ENCODE measurements at regions not wholly inside any gene's neighbourhood (a gene's known extent, or its start where the extent isn't known, plus 50 kb on each side); places are given as distances from the start of the nearest gene placed in this dataset.

DNA sequence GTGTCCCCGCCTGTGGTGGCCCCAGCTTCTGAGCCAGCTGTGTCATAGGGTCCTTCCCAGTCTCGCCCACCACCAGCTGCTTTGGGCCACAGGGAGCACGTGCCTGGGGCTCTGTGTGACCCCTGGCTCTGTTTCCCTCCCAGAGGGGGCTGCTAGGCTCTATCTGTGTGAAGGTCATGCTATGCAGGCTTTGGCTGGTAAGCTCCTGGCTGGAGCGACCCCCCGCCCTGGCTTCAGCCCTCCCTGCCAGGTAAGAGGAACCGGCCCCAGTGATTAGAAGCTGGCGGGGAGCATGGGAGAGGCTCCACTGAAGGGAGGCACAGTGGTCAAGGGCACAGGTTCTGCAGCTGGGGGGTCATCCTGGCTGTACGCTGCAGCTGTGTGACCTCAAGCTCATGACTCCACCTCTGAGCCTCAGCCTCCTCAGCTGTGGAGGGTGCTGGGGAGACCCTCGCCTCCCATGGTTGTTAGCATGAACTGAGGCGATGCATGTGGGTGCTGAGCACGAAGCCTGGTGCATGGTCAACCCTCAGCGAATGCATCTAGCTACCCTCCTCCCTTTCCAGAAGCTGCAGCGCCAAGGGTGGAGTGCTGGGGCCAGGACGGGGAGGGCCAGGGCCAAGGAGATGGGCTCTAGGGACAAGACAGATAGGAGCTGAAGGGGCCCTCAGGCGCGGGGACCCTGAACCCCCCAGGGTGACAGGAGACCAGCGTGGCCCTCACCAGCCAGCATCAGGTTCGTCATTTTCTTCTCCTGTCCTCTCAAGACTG is 163.8 kb upstream of the MVB12B start:
- DNase-seq (ENCODE audit: low read depth) = no peak
- no peak overlapping the region for H3K4me3 ChIP-seq (ENCODE audit: low read depth, low read length)
- POLR2A ChIA-PET = no interaction called here
- H3K36me3 ChIP-seq (ENCODE audit: control insufficient read depth, insufficient read depth, low read length) = no peaks in the 10 kb centered on the region
- CTCF ChIA-PET = no interaction called here
- TF ChIP-seq, protein P1, sequence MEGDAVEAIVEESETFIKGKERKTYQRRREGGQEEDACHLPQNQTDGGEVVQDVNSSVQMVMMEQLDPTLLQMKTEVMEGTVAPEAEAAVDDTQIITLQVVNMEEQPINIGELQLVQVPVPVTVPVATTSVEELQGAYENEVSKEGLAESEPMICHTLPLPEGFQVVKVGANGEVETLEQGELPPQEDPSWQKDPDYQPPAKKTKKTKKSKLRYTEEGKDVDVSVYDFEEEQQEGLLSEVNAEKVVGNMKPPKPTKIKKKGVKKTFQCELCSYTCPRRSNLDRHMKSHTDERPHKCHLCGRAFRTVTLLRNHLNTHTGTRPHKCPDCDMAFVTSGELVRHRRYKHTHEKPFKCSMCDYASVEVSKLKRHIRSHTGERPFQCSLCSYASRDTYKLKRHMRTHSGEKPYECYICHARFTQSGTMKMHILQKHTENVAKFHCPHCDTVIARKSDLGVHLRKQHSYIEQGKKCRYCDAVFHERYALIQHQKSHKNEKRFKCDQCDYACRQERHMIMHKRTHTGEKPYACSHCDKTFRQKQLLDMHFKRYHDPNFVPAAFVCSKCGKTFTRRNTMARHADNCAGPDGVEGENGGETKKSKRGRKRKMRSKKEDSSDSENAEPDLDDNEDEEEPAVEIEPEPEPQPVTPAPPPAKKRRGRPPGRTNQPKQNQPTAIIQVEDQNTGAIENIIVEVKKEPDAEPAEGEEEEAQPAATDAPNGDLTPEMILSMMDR (IDR thresholded peaks at IDR 0.05; ENCODE audit: insufficient read depth, low read depth, low read length) = no peak
- peaks cover 4% of the 10 kb centered on the region for H3K27me3 ChIP-seq (ENCODE audit: control insufficient read depth, insufficient read depth, low read length)

DNA sequence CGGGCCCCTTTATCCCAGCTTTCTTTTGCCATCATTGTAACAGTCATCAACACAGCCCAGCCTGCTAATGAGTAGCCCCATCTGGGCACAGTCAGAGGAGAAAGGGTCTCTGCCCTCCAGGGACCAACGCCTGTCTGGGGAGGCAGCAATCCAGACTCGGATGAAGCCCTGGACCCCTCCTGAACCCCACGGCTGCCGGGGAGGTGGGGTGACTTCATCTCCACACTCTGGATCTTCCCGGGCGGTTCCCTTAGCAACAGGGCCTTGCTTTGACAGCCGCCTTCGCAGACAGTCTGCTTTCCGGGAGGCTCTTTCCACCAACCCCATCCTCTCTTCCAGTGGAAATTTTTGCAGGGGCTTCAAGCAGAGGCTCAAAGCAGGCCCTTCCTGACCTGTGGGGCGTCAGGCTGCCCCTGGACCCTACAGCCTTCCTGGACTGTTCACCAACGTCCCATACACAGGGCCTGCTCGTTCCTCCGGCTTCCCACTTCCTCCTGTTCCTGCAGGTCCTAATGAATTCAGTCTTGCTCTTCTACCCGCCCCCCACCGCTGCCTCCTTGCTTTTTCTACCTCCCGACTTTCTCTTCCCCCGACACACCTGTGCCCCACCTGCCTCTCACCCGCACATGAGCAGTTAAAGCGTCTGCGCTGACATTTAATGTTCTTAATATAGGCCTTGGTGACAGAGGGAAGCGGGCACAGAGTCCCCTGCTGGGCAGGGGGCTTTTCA is 161.7 kb upstream of the MVB12B start:
- H3K27me3 ChIP-seq (ENCODE audit: control insufficient read depth, insufficient read depth, low read length) = peaks cover 2% of the 10 kb centered on the region
- H3K36me3 ChIP-seq (ENCODE audit: control insufficient read depth, insufficient read depth, low read length) = no peaks in the 10 kb centered on the region
- ChIA-PET CTCF (interaction anchor here (0.5 kb wide), 1 partner anchor 70 kb away, joined by 3 read pairs; no protein-coding TSS in a partner anchor), POLR2A (no interaction called here)
- no peak for DNase-seq (ENCODE audit: low read depth)
- H3K4me3 ChIP-seq (ENCODE audit: low read depth, low read length) = no peak overlapping the region
- TF ChIP-seq, protein P1 (IDR thresholded peaks at IDR 0.05; ENCODE audit: insufficient read depth, low read depth, low read length) = no peak

DNA sequence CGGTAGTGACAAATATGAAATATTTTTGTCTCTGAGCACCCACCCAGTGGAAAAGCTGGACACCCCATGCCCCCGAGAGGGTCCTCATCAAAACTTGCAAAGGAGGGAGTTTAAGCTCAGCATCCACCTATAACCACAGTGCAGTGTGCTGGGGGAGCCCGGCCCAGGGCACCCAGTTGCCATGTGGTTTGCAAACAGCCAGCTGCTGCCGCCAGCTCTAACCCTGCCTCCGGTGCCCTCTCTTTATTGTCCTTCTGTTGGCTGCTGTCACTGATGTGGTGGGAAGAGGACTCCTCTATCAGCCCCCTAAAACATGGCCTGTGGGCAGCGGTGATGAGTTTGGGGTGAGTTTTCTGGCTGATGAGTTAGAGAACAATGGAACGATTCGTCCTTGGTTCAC is 160.9 kb upstream of the MVB12B start:
- POLR2A ChIA-PET = no interaction called here
- H3K36me3 ChIP-seq (ENCODE audit: control insufficient read depth, insufficient read depth, low read length) = no peaks in the 10 kb centered on the region
- CTCF ChIA-PET = interaction anchor here (0.5 kb wide), 1 partner anchor 71 kb away, joined by 3 read pairs; no protein-coding TSS in a partner anchor
- TF ChIP-seq, protein P1 (IDR thresholded peaks at IDR 0.05; ENCODE audit: insufficient read depth, low read depth, low read length) = no peak
- H3K4me3 ChIP-seq (ENCODE audit: low read depth, low read length) = no peak overlapping the region
- H3K27me3 ChIP-seq (ENCODE audit: control insufficient read depth, insufficient read depth, low read length) = peaks cover 2% of the 10 kb centered on the region
- DNase-seq (ENCODE audit: low read depth) = no peak

- POLR2A ChIA-PET = no interaction called here
- CTCF ChIA-PET = no interaction called here
These were observed 160.3 kb upstream of the MVB12B start for GRCh38 chr9:126166291-126166690.

DNA sequence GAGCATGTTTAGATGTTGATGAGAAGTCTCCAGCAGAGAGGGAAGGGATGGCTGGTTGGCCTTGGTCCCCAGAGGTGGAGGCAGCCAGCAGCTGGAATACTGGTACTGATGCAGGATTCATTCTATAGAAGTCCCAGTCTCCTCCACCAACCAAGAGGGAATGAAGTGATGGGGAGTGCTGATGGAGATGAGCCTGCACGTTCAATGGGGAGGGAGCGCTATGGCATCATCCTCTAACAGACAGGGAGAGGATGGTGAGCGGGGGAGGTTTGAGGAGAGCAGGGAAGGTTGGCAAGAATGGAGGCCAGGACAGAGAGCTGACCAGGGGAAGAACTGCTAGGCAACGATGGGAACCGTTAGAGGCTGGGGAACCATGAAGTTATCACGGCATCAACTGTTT is 159.8 kb upstream of the MVB12B start:
- no peak for DNase-seq (ENCODE audit: low read depth)
- Histone ChIP-seq H3K27me3 (ENCODE audit: control insufficient read depth, insufficient read depth, low read length) (peaks cover 2% of the 10 kb centered on the region), H3K4me3 (ENCODE audit: low read depth, low read length) (no peak overlapping the region), H3K36me3 (ENCODE audit: control insufficient read depth, insufficient read depth, low read length) (no peaks in the 10 kb centered on the region)
- TF ChIP-seq, protein P1 (IDR thresholded peaks at IDR 0.05; ENCODE audit: insufficient read depth, low read depth, low read length) = no peak
- ChIA-PET POLR2A (no interaction called here), CTCF (interaction anchor here (1.6 kb wide), 1 partner anchor 332 kb away, joined by 3 read pairs; no protein-coding TSS in a partner anchor)

More at GRCh38 chr9:126166291-126166690, 160.3 kb upstream of the MVB12B start:
- no peak for DNase-seq (ENCODE audit: low read depth)
- Histone ChIP-seq H3K4me3 (ENCODE audit: low read depth, low read length) (no peak overlapping the region), H3K27me3 (ENCODE audit: control insufficient read depth, insufficient read depth, low read length) (peaks cover 2% of the 10 kb centered on the region), H3K36me3 (ENCODE audit: control insufficient read depth, insufficient read depth, low read length) (no peaks in the 10 kb centered on the region)
- TF ChIP-seq, protein P1 (IDR thresholded peaks at IDR 0.05; ENCODE audit: insufficient read depth, low read depth, low read length) = no peak
